Liver (tissue), 8 donors: ENCODE measurements at regions not wholly inside any gene's neighbourhood (a gene's known extent, or its start where the extent isn't known, plus 50 kb on each side); places are given as distances from the start of the nearest gene placed in this dataset.

Experiments
- DNase-seq: peaks from one replicate; pipeline ENCODE4 v3.0.0-alpha.2; 2017; ENCODE audit warnings: low spot score
- H3K27ac ChIP-seq, 2 donors: one replicate each; pipeline ENCODE4 v1.7.0; 2013; ENCODE audit warnings: inconsistent platforms in 2 of 2, low read length in 2 of 2, control low read depth in 1 of 2, low read depth in 1 of 2, mild to moderate bottlenecking in 1 of 2
- H3K27me3 ChIP-seq, 4 donors: one replicate each; pipeline versions ENCODE4 v1.6.1 to v1.7.0; 2013; ENCODE audit warnings: low read length in 3 of 4, inconsistent platforms in 1 of 4, mild to moderate bottlenecking in 1 of 4, moderate library complexity in 1 of 4; ENCODE audit not compliant: control insufficient read depth in 4 of 4, insufficient read depth in 4 of 4
- H3K36me3 ChIP-seq, 4 donors: one replicate each; pipeline versions ENCODE4 v1.6.1 to v1.7.0; 2013; ENCODE audit warnings: low read length in 3 of 4, mild to moderate bottlenecking in 3 of 4, low read depth in 1 of 4, moderate library complexity in 1 of 4; ENCODE audit not compliant: control insufficient read depth in 4 of 4, insufficient read depth in 3 of 4
- H3K4me1 ChIP-seq, 4 donors: one replicate each; pipeline versions ENCODE4 v1.6.1 to v1.7.0; 2013; ENCODE audit warnings: low read length in 3 of 4, mild to moderate bottlenecking in 3 of 4, moderate library complexity in 1 of 4; ENCODE audit not compliant: control insufficient read depth in 4 of 4, insufficient read depth in 4 of 4
- H3K4me3 ChIP-seq, 3 donors: one replicate each; pipeline versions ENCODE4 v1.6.1 to v1.7.0; 2013; ENCODE audit warnings: low read length in 3 of 3, control low read depth in 1 of 3, low read depth in 1 of 3, mild to moderate bottlenecking in 1 of 3
- H3K9ac ChIP-seq, 2 donors: one replicate each; pipeline ENCODE4 v1.7.0; 2013; ENCODE audit warnings: low read length in 2 of 2, mild to moderate bottlenecking in 2 of 2, moderate library complexity in 2 of 2, control low read depth in 1 of 2, low read depth in 1 of 2
- H3K9me3 ChIP-seq, 4 donors: one replicate each; pipeline versions ENCODE4 v1.6.1 to v1.7.0; 2013; ENCODE audit warnings: low read length in 3 of 4; ENCODE audit not compliant: control insufficient read depth in 4 of 4
- CTCF ChIP-seq: fragments of 150-350 bp; IDR thresholded peaks from 2 replicates; pipeline ENCODE4 v1.5.1; 2017; ENCODE audit warnings: improper control_type of control experiment, low read depth, low read length; ENCODE audit not compliant: missing input control
- FOXA1 ChIP-seq: IDR thresholded peaks from 2 replicates; pipeline ENCODE4 v1.6.1; 2016; ENCODE audit warnings: antibody characterized with exemption
- HNF4G ChIP-seq: IDR thresholded peaks from 2 replicates; pipeline ENCODE4 v1.6.1; 2016; ENCODE audit warnings: antibody characterized with exemption
- JUND ChIP-seq, 2 donors: IDR thresholded peaks; 2 replicates each; pipeline ENCODE4 v1.6.1; 2016; ENCODE audit warnings: antibody characterized with exemption in 2 of 2
- NR2F2 ChIP-seq: IDR thresholded peaks from 2 replicates; pipeline ENCODE4 v1.6.1; 2016; ENCODE audit warnings: antibody characterized with exemption
- RAD21 ChIP-seq, 2 donors: IDR thresholded peaks; 2 replicates each; pipeline ENCODE4 v1.6.1; 2016; ENCODE audit warnings: antibody characterized with exemption in 2 of 2, mild to moderate bottlenecking in 2 of 2
- RXRA ChIP-seq, 2 donors: IDR thresholded peaks; 2 replicates each; pipeline ENCODE4 v1.6.1; 2017 to 2018; ENCODE audit warnings: antibody characterized with exemption in 2 of 2, mild to moderate bottlenecking in 1 of 2
- WGBS: extraction: QIAGEN DNeasy Blood & Tissue Kit; methylation state at CpG from one replicate; pipeline ENCODE4 v1.1.7; 2013; 5-methylcytosine and 5-hydroxymethylcytosine counted together
- donor health status: healthy.
- donor health status: healthy.
- donor health status: healthy.
- donor health status: healthy.
- donor health status: healthy.

GRCh38 chr6:119527231-119527578 is 177.6 kb upstream of the MAN1A1 start:
- Histone ChIP-seq H3K4me3 (no peak overlapping the region), H3K27me3 (no peaks in the 10 kb centered on the region), H3K4me1 (no peaks in the 10 kb centered on the region), H3K9me3 (no peaks in the 10 kb centered on the region), H3K36me3 (no peaks in the 10 kb centered on the region), H3K9ac (no peak overlapping the region), H3K27ac (no peak overlapping the region)
- 59% methylated on average over 2 of the region's 2 CpGs for WGBS
- DNase-seq: no peak
- no peak for TF ChIP-seq CTCF

GRCh38 chr6:119526561-119527230 is 177.1 kb upstream of the MAN1A1 start:
- no peak overlapping the region for H3K27ac ChIP-seq
- no peak overlapping the region for H3K9ac ChIP-seq
- no peaks in the 10 kb centered on the region for H3K4me1 ChIP-seq
- TF ChIP-seq FOXA1 (no peak), JUND (IDR thresholded peaks at IDR 0.05) (no peak), CTCF (no peak)
- no peaks in the 10 kb centered on the region for H3K36me3 ChIP-seq
- no peak for DNase-seq
- H3K4me3 ChIP-seq: no peak overlapping the region
- 84% methylated on average over 7 of the region's 7 CpGs for WGBS
- H3K27me3 ChIP-seq: no peaks in the 10 kb centered on the region
- no peaks in the 10 kb centered on the region for H3K9me3 ChIP-seq

GRCh38 chr6:119524410-119524809 is 174.8 kb upstream of the MAN1A1 start:
- TF ChIP-seq NR2F2 (no peak), CTCF (no peak), RXRA (IDR thresholded peaks at IDR 0.05) (no peak), HNF4G (no peak), RAD21 (IDR thresholded peaks at IDR 0.05) (no peak)
- H3K9me3 ChIP-seq: no peaks in the 10 kb centered on the region

More at GRCh38 chr6:119524410-119524809, 174.8 kb upstream of the MAN1A1 start:
- no peak overlapping the region for H3K27ac ChIP-seq
- no peak overlapping the region for H3K4me3 ChIP-seq
- 93% methylated on average over 1 of the region's 1 CpG for WGBS
- H3K9ac ChIP-seq: no peak overlapping the region
- H3K36me3 ChIP-seq: no peaks in the 10 kb centered on the region
- no peaks in the 10 kb centered on the region for H3K4me1 ChIP-seq
- H3K27me3 ChIP-seq: no peaks in the 10 kb centered on the region
- DNase-seq: no peak
